ENCODE measurements at regions not wholly inside any gene's neighbourhood (a gene's known extent, or its start where the extent isn't known, plus 50 kb on each side); places are given as distances from the start of the nearest gene placed in this dataset.

GRCh38 chr18:2337552-2338141, 233.7 kb downstream of the METTL4 start:
- peak; percentile 53 for DNase-seq

GRCh38 chr18:2338601-2339000, 232.7 kb downstream of the METTL4 start:
- no peak for DNase-seq

GRCh38 chr18:2340335-2340734, 231.0 kb downstream of the METTL4 start:
- DNase-seq = no peak

GRCh38 chr18:2348003-2348402, 223.3 kb downstream of the METTL4 start:
- no peak for DNase-seq

- no peak for DNase-seq
These were observed 220.0 kb downstream of the METTL4 start for GRCh38 chr18:2351126-2351850.

GRCh38 chr18:2354292-2354691, 217.0 kb downstream of the METTL4 start:
- DNase-seq = no peak

GRCh38 chr18:2356906-2357305, 214.4 kb downstream of the METTL4 start:
- no peak for DNase-seq

GRCh38 chr18:2360861-2361260, 210.4 kb downstream of the METTL4 start:
- DNase-seq = no peak

GRCh38 chr18:2368102-2368501, 203.2 kb downstream of the METTL4 start:
- DNase-seq = no peak

- DNase-seq = no peak
These were observed 194.6 kb downstream of the METTL4 start for GRCh38 chr18:2376707-2377106.

GRCh38 chr18:2380101-2380500, 191.2 kb downstream of the METTL4 start:
- DNase-seq = no peak

- DNase-seq = no peak
These were observed 189.8 kb downstream of the METTL4 start for GRCh38 chr18:2381539-2381938.

GRCh38 chr18:2387588-2387987, 183.7 kb downstream of the METTL4 start:
- no peak for DNase-seq

GRCh38 chr18:2390158-2390557, 181.1 kb downstream of the METTL4 start:
- DNase-seq = no peak

GRCh38 chr18:2391470-2391869, 179.8 kb downstream of the METTL4 start:
- DNase-seq = no peak

- DNase-seq = no peak
These were observed 178.9 kb downstream of the METTL4 start for GRCh38 chr18:2392446-2392845.

GRCh38 chr18:2394684-2395083, 176.6 kb downstream of the METTL4 start:
- DNase-seq = no peak

GRCh38 chr18:2395427-2396161, 175.7 kb downstream of the METTL4 start:
- no peak for DNase-seq

GRCh38 chr18:2396162-2396505, 175.2 kb downstream of the METTL4 start:
- no peak for DNase-seq

- no peak for DNase-seq
These were observed 170.6 kb downstream of the METTL4 start for GRCh38 chr18:2400701-2401196.

- DNase-seq = no peak
These were observed 169.2 kb downstream of the METTL4 start for GRCh38 chr18:2402084-2402483.

GRCh38 chr18:2406544-2406943, 164.8 kb downstream of the METTL4 start:
- no peak for DNase-seq

- DNase-seq = no peak
These were observed 163.3 kb downstream of the METTL4 start for GRCh38 chr18:2407961-2408360.

GRCh38 chr18:2409906-2410305, 161.4 kb downstream of the METTL4 start:
- no peak for DNase-seq

Measured in activated CD4-positive, alpha-beta T cell treated with anti-CD3 and anti-CD28 coated beads, Interleukin-2, amount 50 U/mL, for 1 hour (primary cell).